NT2/D1 (cell line): ENCODE measurements at regions not wholly inside any gene's neighbourhood (a gene's known extent, or its start where the extent isn't known, plus 50 kb on each side); places are given as distances from the start of the nearest gene placed in this dataset.

Source experiments
- DNase-seq: peaks from one replicate; pipeline ENCODE4 v3.0.0-alpha.2; 2011; ENCODE audit warnings: low read depth, low spot score
- H3K27me3 ChIP-seq: 2 replicates; pipeline ENCODE4 v1.6.0; 2011; ENCODE audit warnings: mild to moderate bottlenecking; ENCODE audit not compliant: insufficient read length, insufficient read depth
- H3K36me3 ChIP-seq: 2 replicates; pipeline ENCODE4 v1.6.1; 2011; ENCODE audit warnings: mild to moderate bottlenecking, low read length, mixed read lengths; ENCODE audit not compliant: insufficient read depth, insufficient read length
- H3K4me1 ChIP-seq: 2 replicates; pipeline ENCODE4 v1.5.1; 2011; ENCODE audit not compliant: insufficient read depth, insufficient read length
- H3K4me3 ChIP-seq: 2 replicates; pipeline ENCODE4 v1.5.1; 2011; ENCODE audit warnings: low read depth; ENCODE audit not compliant: insufficient read length
- H3K9ac ChIP-seq: 2 replicates; pipeline ENCODE4 v1.6.0; 2011; ENCODE audit warnings: low read depth; ENCODE audit not compliant: insufficient read length
- H3K9me3 ChIP-seq: 2 replicates; pipeline ENCODE4 v1.5.1; 2011; ENCODE audit warnings: mild to moderate bottlenecking, low read length; ENCODE audit not compliant: insufficient read depth
- SUZ12 ChIP-seq: IDR thresholded peaks from 2 replicates; pipeline ENCODE4 v1.6.1; 2011; ENCODE audit not compliant: insufficient read length, insufficient read depth; ENCODE audit errors: extremely low read depth
- YY1 ChIP-seq: IDR thresholded peaks from 2 replicates; pipeline ENCODE4 v1.6.1; 2011; ENCODE audit not compliant: insufficient read length, insufficient read depth
- ZNF274 ChIP-seq: IDR thresholded peaks from 2 replicates; pipeline ENCODE4 v1.6.1; 2011; ENCODE audit warnings: mild to moderate bottlenecking, low read depth, low read length

GRCh38 chr13:31049083-31049482 lies 112.6 kb downstream of the HSPH1 start:
- Histone ChIP-seq H3K27me3 (no peaks in the 10 kb centered on the region), H3K4me3 (no peak overlapping the region), H3K9ac (no peak overlapping the region), H3K9me3 (no peaks in the 10 kb centered on the region), H3K4me1 (peaks cover 4% of the 10 kb centered on the region), H3K36me3 (no peaks in the 10 kb centered on the region)
- no peak for DNase-seq
- no peak for TF ChIP-seq ZNF274
- no peak for TF ChIP-seq YY1
- TF ChIP-seq SUZ12 = no peak

GRCh38 chr13:31048521-31048920 lies 113.2 kb downstream of the HSPH1 start:
- TF ChIP-seq SUZ12 = no peak
- no peak for TF ChIP-seq ZNF274
- no peak for TF ChIP-seq YY1
- Histone ChIP-seq H3K4me3 (no peak overlapping the region), H3K36me3 (no peaks in the 10 kb centered on the region), H3K4me1 (peaks cover 4% of the 10 kb centered on the region), H3K9me3 (no peaks in the 10 kb centered on the region), H3K27me3 (no peaks in the 10 kb centered on the region), H3K9ac (no peak overlapping the region)
- no peak for DNase-seq

GRCh38 chr13:31046711-31047279 lies 114.3 kb downstream of the TEX26 start:
- H3K27me3 ChIP-seq = no peaks in the 10 kb centered on the region
- no peak overlapping the region for H3K9ac ChIP-seq
- H3K4me1 ChIP-seq = peaks cover 4% of the 10 kb centered on the region
- no peaks in the 10 kb centered on the region for H3K9me3 ChIP-seq
- TF ChIP-seq SUZ12 = no peak
- TF ChIP-seq ZNF274 = no peak
- no peak for TF ChIP-seq YY1
- no peak overlapping the region for H3K4me3 ChIP-seq
- no peak for DNase-seq
- no peaks in the 10 kb centered on the region for H3K36me3 ChIP-seq

- H3K4me1 ChIP-seq = peaks cover 4% of the 10 kb centered on the region
- no peak overlapping the region for H3K4me3 ChIP-seq
- DNase-seq = no peak
- TF ChIP-seq SUZ12 = no peak
- no peak for TF ChIP-seq ZNF274
- no peak for TF ChIP-seq YY1
- H3K9me3 ChIP-seq = no peaks in the 10 kb centered on the region
- H3K36me3 ChIP-seq = no peaks in the 10 kb centered on the region
- H3K27me3 ChIP-seq = no peaks in the 10 kb centered on the region
- no peak overlapping the region for H3K9ac ChIP-seq
Measured at GRCh38 chr13:31045286-31046081, 113.0 kb downstream of the TEX26 start.

- peak; percentile 63 for DNase-seq
- Histone ChIP-seq H3K27me3 (no peaks in the 10 kb centered on the region), H3K4me3 (no peak overlapping the region), H3K9me3 (no peaks in the 10 kb centered on the region), H3K36me3 (no peaks in the 10 kb centered on the region), H3K9ac (no peak overlapping the region), H3K4me1 (peaks cover 4% of the 10 kb centered on the region)
- TF ChIP-seq SUZ12 = no peak
- TF ChIP-seq ZNF274 = no peak
- TF ChIP-seq YY1 = no peak
Measured at GRCh38 chr13:31044364-31045285, 112.2 kb downstream of the TEX26 start.

- TF ChIP-seq SUZ12 (no peak), ZNF274 (no peak), YY1 (no peak)
- Histone ChIP-seq H3K9ac (no peak overlapping the region), H3K4me3 (no peak overlapping the region), H3K36me3 (no peaks in the 10 kb centered on the region), H3K9me3 (no peaks in the 10 kb centered on the region), H3K4me1 (peaks cover 4% of the 10 kb centered on the region), H3K27me3 (no peaks in the 10 kb centered on the region)
- DNase-seq = no peak
Measured at GRCh38 chr13:31043957-31044356, 111.5 kb downstream of the TEX26 start.
